NT2/D1 (cell line): ENCODE measurements at regions not wholly inside any gene's neighbourhood (a gene's known extent, or its start where the extent isn't known, plus 50 kb on each side); places are given as distances from the start of the nearest gene placed in this dataset.

ENCODE experiments used
- DNase-seq: peaks from one replicate; pipeline ENCODE4 v3.0.0-alpha.2; 2011; ENCODE audit warnings: low read depth, low spot score
- H3K27me3 ChIP-seq: 2 replicates; pipeline ENCODE4 v1.6.0; 2011; ENCODE audit warnings: mild to moderate bottlenecking; ENCODE audit not compliant: insufficient read length, insufficient read depth
- H3K36me3 ChIP-seq: 2 replicates; pipeline ENCODE4 v1.6.1; 2011; ENCODE audit warnings: mild to moderate bottlenecking, low read length, mixed read lengths; ENCODE audit not compliant: insufficient read depth, insufficient read length
- H3K4me1 ChIP-seq: 2 replicates; pipeline ENCODE4 v1.5.1; 2011; ENCODE audit not compliant: insufficient read depth, insufficient read length
- H3K4me3 ChIP-seq: 2 replicates; pipeline ENCODE4 v1.5.1; 2011; ENCODE audit warnings: low read depth; ENCODE audit not compliant: insufficient read length
- H3K9ac ChIP-seq: 2 replicates; pipeline ENCODE4 v1.6.0; 2011; ENCODE audit warnings: low read depth; ENCODE audit not compliant: insufficient read length
- H3K9me3 ChIP-seq: 2 replicates; pipeline ENCODE4 v1.5.1; 2011; ENCODE audit warnings: mild to moderate bottlenecking, low read length; ENCODE audit not compliant: insufficient read depth
- SUZ12 ChIP-seq: IDR thresholded peaks from 2 replicates; pipeline ENCODE4 v1.6.1; 2011; ENCODE audit not compliant: insufficient read length, insufficient read depth; ENCODE audit errors: extremely low read depth
- YY1 ChIP-seq: IDR thresholded peaks from 2 replicates; pipeline ENCODE4 v1.6.1; 2011; ENCODE audit not compliant: insufficient read length, insufficient read depth
- ZNF274 ChIP-seq: IDR thresholded peaks from 2 replicates; pipeline ENCODE4 v1.6.1; 2011; ENCODE audit warnings: mild to moderate bottlenecking, low read depth, low read length

DNA sequence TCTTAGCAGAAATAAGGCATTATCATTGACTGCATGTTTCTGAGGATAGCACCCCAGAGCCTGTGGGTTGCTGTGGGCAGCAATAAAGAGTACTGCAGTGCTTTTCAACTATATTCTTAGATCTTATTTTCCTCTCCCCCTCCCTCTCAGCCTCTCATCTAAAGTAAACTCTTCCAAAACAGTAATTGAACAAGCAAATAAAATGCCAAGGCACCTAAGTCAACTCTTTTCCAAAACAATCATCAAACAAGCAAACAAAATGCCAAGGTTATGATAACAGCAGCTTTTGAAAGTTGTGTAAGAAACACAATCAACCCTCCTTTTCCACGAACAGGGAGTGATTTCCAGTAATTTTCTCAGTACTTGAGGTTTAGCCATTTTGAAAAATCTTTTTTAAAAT, 1542.6 kb downstream of the AACS start:
- H3K4me3 ChIP-seq = no peak overlapping the region
- no peak for TF ChIP-seq ZNF274
- no peak for TF ChIP-seq SUZ12
- TF ChIP-seq YY1 = no peak
- no peak overlapping the region for H3K9ac ChIP-seq
- peaks cover 13% of the 10 kb centered on the region for H3K9me3 ChIP-seq
- no peaks in the 10 kb centered on the region for H3K36me3 ChIP-seq
- DNase-seq = no peak
- no peaks in the 10 kb centered on the region for H3K4me1 ChIP-seq
- no peaks in the 10 kb centered on the region for H3K27me3 ChIP-seq

DNA sequence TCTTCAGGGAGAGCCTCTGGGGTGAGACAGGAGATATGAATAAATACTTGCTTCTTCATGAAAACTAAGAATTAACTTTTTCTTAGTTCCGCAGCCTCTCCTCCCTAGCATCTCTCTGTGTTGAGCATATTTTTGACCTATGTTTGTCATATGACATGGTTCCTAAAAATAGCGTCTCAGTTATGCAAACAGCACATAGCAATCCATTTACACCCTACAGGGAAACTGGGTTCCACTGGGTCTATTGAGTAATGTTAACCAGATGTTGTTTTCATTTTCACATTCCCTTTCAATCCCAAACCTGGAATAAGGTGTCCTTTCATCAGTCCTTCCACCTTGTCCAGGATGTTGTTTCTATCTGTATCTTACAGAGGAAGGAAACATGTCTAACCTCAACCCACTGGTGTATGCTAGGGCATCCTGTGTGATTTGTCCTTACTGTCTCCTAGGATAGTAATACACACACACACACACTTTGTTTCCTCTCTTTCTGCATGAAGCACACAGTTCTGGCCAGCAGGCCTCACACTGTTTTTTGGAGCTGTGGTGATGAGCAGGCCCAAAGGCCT, 1543.5 kb downstream of the AACS start:
- H3K9me3 ChIP-seq = peaks cover 21% of the 10 kb centered on the region
- no peak overlapping the region for H3K4me3 ChIP-seq
- no peak overlapping the region for H3K9ac ChIP-seq
- TF ChIP-seq YY1 = no peak
- TF ChIP-seq SUZ12 = no peak
- no peak for TF ChIP-seq ZNF274
- no peaks in the 10 kb centered on the region for H3K36me3 ChIP-seq
- no peaks in the 10 kb centered on the region for H3K27me3 ChIP-seq
- DNase-seq = no peak
- no peaks in the 10 kb centered on the region for H3K4me1 ChIP-seq

DNA sequence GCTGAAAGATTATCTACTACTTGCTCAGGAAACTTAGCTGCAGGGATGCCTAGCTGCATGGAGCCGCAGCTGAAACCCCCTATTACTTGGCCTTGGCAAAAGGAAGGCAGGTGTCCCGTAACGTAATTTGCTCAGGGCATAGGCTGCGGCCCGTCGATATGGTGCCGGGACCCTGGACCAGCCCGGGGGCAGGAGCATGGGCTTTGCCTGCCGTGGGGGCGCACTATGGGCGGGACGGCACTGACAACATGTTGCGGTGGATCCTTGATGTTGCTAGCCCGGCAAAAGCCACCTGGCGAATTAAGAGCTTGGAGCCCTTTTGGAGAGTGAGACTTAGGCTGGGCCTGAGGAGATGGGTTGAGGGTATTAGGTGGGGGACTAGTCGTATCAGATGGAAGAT, 1551.2 kb downstream of the AACS start:
- Histone ChIP-seq H3K36me3 (no peaks in the 10 kb centered on the region), H3K9me3 (peaks cover 36% of the 10 kb centered on the region), H3K27me3 (no peaks in the 10 kb centered on the region), H3K4me1 (no peaks in the 10 kb centered on the region), H3K9ac (no peak overlapping the region), H3K4me3 (no peak overlapping the region)
- no peak for TF ChIP-seq SUZ12
- no peak for TF ChIP-seq ZNF274
- no peak for TF ChIP-seq YY1
- no peak for DNase-seq

DNA sequence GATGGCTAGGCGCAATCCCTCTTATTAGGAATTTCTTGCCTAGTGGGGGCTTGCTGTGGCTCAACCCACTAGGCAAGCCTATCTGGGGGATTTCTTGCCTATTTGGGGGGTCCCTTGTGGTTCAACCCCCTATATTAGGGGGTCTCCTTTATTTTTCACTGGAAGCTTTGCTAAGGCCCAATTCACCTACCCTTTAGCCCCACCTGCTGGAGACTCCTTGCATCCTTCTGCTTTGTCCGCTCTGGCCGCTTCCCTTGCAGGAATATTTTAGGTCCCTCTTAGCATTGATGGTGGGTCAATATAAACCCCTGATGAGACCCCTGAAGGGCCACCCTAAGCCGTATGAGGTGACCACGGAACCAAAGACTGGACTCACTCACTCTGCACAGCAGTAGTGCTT, 1552.1 kb downstream of the AACS start:
- H3K9me3 ChIP-seq = peaks cover 35% of the 10 kb centered on the region
- TF ChIP-seq YY1 = no peak
- no peak for TF ChIP-seq SUZ12
- TF ChIP-seq ZNF274 = no peak
- peak; percentile 23 for DNase-seq
- H3K9ac ChIP-seq = no peak overlapping the region
- no peaks in the 10 kb centered on the region for H3K27me3 ChIP-seq
- H3K36me3 ChIP-seq = no peaks in the 10 kb centered on the region
- no peak overlapping the region for H3K4me3 ChIP-seq
- no peaks in the 10 kb centered on the region for H3K4me1 ChIP-seq

DNA sequence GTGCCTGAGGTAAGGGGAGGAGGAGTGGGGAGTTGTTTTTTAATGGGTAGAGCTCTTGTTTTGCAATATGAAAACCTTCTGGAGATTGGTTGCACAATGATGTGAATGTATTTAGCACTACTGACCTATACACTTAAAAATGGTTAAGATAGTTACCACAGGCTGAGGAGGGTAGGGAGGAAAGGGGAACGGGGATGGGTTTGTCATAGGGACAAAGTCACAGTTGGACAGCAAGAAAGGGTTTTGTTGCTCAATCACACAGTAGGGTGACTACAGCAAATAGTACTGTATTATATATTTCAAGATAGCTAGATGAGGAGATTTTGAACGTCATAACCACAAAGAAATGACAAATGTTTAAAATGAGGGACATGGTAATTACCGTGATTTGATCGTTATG, 1562.4 kb downstream of the AACS start:
- DNase-seq = no peak
- no peak overlapping the region for H3K9ac ChIP-seq
- no peaks in the 10 kb centered on the region for H3K4me1 ChIP-seq
- no peaks in the 10 kb centered on the region for H3K9me3 ChIP-seq
- H3K36me3 ChIP-seq = no peaks in the 10 kb centered on the region
- H3K4me3 ChIP-seq = no peak overlapping the region
- H3K27me3 ChIP-seq = no peaks in the 10 kb centered on the region
- TF ChIP-seq ZNF274 (no peak), YY1 (no peak), SUZ12 (no peak)

DNA sequence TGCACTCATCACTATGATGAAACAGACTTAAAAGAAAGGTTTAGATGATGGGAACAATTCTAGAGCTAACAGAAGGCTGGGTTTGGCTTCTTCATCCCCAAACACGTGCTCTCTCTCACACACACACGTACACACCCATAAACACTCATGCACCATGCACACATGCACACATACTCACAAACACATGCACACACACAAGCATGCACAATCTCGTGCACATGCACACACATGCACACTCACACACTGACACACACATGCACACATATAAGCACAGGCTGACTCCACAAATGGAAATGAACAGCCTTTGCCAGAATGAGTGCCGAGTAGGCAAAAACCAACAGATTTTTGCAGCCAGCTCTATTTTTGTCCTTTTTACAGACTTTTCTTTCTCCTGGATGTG, 1571.6 kb downstream of the AACS start:
- no peaks in the 10 kb centered on the region for H3K27me3 ChIP-seq
- no peaks in the 10 kb centered on the region for H3K9me3 ChIP-seq
- H3K4me1 ChIP-seq = no peaks in the 10 kb centered on the region
- H3K4me3 ChIP-seq = no peak overlapping the region
- DNase-seq = no peak
- no peak overlapping the region for H3K9ac ChIP-seq
- TF ChIP-seq ZNF274 = no peak
- H3K36me3 ChIP-seq = no peaks in the 10 kb centered on the region

DNA sequence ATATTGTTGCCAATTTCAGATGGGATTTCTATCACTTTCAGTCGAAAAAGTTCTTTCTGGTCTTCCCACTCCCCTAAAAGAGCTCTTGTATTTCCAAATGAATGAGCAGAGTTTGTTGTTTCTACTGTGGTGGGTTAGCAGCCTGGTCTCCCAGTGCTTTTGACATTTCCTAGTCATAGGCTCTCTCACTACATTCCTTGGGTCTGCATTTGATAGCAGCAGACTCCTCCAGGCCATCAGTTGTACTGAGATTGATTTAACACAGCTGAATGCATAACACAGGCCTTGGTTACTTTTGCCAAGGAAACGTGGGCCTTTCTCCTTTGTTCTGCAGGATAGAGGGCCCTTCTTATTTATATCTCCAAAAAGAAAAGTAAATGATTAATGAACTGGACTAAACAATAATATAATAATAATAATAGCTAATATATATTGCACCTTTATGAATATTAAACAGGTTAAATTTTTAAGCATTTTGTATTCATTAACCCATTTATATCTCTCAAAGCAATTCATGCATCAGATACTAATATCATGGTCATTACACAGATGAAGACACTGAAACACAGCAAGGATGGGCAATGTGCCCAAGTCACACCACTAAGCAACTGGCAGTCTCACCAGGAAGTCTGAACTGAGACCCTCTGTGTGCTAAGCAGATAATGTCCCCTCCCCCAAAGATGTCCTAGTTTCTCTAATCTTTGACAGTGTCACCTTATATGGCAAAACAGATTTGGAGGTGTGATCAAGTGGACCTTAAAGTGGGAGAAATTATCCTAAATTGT, 1579.2 kb downstream of the AACS start:
- Histone ChIP-seq H3K4me3 (no peak overlapping the region), H3K36me3 (no peaks in the 10 kb centered on the region), H3K4me1 (no peaks in the 10 kb centered on the region), H3K9me3 (no peaks in the 10 kb centered on the region; the same call in 1 of the 2 replicates), H3K9ac (no peak overlapping the region), H3K27me3 (no peaks in the 10 kb centered on the region)
- TF ChIP-seq YY1 = no peak
- no peak for TF ChIP-seq SUZ12
- no peak for DNase-seq
